ENCODE measurements at regions not wholly inside any gene's neighbourhood (a gene's known extent, or its start where the extent isn't known, plus 50 kb on each side); places are given as distances from the start of the nearest gene placed in this dataset.

DNA sequence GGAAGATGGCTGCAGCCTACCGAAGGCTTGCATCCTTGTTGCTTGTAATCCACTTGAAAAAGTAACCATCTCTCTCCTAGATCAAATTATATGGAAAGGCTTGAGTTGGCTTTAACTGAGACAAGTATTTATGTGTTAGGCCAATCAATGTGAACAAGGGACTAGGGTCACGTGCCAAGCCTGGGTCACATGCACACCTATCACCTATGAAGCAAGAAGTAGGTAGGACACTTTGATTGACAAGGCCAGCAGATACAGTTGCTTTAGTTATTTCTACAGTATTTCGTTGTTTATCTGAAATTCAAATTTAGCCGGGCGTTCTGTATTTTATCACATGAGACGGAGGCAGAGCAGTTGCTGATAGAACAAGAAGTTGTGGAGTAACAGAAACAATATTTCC, 212.3 kb upstream of the OTX2 start:
- TF ChIP-seq, protein P1, sequence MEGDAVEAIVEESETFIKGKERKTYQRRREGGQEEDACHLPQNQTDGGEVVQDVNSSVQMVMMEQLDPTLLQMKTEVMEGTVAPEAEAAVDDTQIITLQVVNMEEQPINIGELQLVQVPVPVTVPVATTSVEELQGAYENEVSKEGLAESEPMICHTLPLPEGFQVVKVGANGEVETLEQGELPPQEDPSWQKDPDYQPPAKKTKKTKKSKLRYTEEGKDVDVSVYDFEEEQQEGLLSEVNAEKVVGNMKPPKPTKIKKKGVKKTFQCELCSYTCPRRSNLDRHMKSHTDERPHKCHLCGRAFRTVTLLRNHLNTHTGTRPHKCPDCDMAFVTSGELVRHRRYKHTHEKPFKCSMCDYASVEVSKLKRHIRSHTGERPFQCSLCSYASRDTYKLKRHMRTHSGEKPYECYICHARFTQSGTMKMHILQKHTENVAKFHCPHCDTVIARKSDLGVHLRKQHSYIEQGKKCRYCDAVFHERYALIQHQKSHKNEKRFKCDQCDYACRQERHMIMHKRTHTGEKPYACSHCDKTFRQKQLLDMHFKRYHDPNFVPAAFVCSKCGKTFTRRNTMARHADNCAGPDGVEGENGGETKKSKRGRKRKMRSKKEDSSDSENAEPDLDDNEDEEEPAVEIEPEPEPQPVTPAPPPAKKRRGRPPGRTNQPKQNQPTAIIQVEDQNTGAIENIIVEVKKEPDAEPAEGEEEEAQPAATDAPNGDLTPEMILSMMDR (IDR thresholded peaks at IDR 0.05; ENCODE audit: insufficient read depth, low read length): no peak
- no peak overlapping the region for H3K4me3 ChIP-seq (ENCODE audit: low read depth, low read length)
- no peak for DNase-seq (ENCODE audit: low read depth)

DNA sequence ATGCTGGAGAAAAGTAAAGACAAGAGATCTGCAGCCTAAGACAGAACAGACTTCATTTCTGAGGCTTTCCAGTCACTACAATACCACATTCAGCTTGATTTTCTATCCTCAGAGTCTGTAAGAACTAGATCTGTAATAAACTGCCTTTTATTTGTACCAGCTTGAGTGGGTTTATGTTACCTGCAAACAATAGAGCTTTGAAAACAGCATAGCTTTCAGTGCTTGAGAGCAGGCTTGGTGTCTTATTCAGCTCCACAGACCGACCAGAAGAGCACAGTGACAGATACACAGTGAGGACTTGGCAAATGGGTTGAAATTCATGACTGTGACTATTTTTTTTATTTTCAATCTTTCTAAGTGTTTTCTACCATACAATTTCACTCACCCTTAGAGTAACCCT, 207.8 kb upstream of the OTX2 start:
- no peak for DNase-seq (ENCODE audit: low read depth)
- no peak overlapping the region for H3K4me3 ChIP-seq (ENCODE audit: low read depth, low read length)
- TF ChIP-seq, protein P1 (IDR thresholded peaks at IDR 0.05; ENCODE audit: insufficient read depth, low read length): no peak

DNA sequence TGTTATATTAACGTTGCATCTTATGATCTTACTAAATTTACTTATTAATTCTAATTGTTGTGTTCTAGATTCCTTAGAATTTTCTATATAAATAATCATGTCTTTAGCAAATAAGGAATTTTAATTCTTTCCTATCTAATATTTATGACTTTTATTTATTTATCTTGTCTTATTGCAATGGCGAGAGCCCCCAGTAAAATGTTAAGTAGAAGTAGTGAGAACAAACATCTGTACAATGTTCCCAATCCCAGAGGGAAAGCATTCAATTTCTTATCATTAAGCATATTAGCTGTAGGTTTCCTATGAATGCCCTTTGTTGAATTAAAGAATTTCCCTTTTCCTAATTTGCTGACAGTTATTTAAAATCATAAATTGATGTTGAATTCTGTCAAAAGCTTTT, 203.7 kb upstream of the OTX2 start:
- TF ChIP-seq, protein P1 (IDR thresholded peaks at IDR 0.05; ENCODE audit: insufficient read depth, low read length): no peak
- H3K4me3 ChIP-seq (ENCODE audit: low read depth, low read length): no peak overlapping the region
- no peak for DNase-seq (ENCODE audit: low read depth)

DNA sequence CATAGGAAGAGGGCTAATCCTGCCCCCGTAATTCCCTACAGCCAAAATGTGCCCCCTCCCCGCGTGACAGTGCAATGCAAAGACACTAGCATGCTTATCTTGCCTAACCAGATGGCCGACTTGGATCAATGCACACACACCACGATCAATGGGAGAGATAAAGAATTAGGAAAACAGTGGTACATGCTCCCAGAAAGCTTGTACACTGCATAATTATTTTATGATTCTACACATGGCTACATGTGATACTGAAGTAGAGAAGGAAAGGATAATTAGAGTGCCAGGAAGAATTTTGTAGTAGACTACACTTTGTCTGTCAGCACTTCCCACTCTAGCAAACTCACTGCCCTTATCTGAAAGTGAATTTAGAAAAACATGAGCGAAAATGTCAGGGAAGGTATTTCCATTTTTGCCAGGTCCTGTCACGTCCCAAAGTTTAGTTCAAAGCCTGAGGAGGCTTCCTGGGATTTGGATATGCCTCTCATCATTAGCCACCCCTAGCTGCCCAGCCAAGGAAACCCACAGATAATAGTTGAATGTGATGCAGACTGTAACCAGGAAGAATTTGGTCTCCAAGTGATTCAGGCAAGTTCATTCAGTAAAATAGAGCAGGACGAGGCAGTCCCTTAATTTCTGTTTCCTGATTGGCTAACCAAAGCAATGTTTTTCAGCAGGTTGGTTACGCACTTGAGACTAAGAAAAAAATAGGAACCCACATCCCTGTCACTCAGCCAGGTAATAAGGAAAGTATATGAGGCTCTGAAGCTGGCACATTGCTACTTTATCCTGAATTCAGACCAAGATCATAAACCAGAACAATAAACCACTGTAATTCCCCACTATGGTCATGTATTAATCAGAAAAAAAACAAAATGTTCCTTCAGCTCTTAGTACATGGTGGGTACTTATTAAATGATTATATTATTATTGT, 199.6 kb upstream of the OTX2 start:
- no peak for DNase-seq (ENCODE audit: low read depth)
- TF ChIP-seq, protein P1 (IDR thresholded peaks at IDR 0.05; ENCODE audit: insufficient read depth, low read length): no peak
- H3K4me3 ChIP-seq (ENCODE audit: low read depth, low read length): no peak overlapping the region

DNA sequence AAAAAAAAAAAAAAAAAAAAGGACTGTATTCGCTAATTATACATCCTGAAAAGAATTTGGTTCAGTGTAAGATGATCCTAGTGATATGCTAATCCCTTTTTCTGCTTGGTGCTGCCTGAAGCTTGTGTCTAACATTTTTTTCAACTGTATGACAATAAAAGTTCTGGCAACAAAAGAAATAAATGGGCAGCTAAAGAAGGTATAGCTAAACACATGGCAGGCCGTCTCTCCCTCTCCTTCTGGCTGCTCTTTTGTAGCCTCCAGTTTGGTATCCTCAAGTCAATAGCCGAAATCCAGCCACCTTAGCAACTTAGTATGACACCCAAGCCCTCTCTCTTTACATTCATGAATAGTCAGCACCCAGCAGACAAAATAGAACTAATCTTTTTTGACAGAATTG, 198.3 kb upstream of the OTX2 start:
- no peak overlapping the region for H3K4me3 ChIP-seq (ENCODE audit: low read depth, low read length)
- no peak for DNase-seq (ENCODE audit: low read depth)
- TF ChIP-seq, protein P1 (IDR thresholded peaks at IDR 0.05; ENCODE audit: insufficient read depth, low read length): no peak

DNA sequence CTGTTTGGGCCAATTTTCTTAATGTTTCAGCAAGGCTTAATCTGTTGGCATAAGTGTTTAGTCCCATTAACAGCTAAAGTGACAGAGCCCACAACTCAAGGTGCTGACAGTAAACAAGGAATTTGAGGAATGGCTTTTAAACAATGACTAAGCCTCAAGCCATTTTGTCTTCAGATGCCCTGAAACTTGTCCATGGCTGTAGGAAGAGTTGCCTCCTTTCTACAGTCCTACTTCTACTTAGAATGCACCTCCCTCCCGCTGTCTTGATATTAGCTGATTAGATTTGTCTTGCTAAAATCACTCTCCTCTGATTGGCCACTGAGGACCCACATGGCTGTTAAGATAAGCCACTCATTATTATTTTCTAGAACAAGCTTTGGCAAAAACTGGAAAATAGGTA, 188.4 kb upstream of the OTX2 start:
- H3K4me3 ChIP-seq (ENCODE audit: low read depth, low read length): no peak overlapping the region
- TF ChIP-seq, protein P1 (IDR thresholded peaks at IDR 0.05; ENCODE audit: insufficient read depth, low read length): no peak
- no peak for DNase-seq (ENCODE audit: low read depth)

All from fibroblast of the aortic adventitia (primary cell).